C4-2B (cell line): ENCODE measurements at regions not wholly inside any gene's neighbourhood (a gene's known extent, or its start where the extent isn't known, plus 50 kb on each side); places are given as distances from the start of the nearest gene placed in this dataset.

Source experiments
- CTCF ChIP-seq: fragments of 450-650 bp; conservative IDR thresholded peaks from 2 replicates; pipeline ENCODE4 v1.5.1; 2017; ENCODE audit warnings: mild to moderate bottlenecking
- ZFX ChIP-seq: fragments of 450-650 bp; IDR thresholded peaks from 2 replicates; pipeline ENCODE4 v1.6.1; 2017

DNA sequence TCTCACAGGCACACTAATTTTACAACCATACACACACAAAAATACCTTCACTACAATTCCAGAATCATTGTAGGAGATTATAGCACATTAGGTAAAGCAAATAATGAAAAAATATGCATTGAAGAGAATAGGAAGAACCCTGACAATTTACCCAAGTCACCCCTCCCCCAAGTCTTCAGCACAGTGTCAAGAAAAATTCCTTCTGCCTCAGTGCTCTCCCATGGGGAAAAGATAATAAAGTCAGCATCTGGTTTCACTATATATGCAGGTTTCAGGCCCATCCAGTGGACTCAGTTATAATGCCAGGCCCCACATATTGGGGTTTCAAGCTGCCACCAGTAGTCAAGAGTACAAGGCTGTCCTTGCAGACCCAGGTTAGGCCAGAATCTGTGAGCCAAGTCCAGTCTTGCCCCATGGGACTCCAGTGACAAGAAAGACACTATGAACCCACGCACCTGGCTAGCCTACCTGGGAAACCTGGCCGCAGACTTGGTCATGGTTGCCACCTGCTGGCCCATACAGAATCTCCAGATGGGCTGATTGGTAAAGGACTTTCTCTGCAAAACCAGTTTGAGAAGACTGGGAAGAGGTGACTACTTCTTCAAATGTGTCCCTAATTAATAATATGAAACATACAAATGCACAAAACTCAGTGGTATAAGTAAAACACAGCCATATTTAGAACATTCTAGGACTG is 398.6 kb upstream of the FLRT2 start:
- TF ChIP-seq CTCF (peak; percentile 78), ZFX (no peak)
